HEK293 (cell line): ENCODE measurements at regions not wholly inside any gene's neighbourhood (a gene's known extent, or its start where the extent isn't known, plus 50 kb on each side); places are given as distances from the start of the nearest gene placed in this dataset.

Experiments used
- CTCF ChIP-seq: fragments of 450-650 bp; formaldehyde crosslinking; IDR thresholded peaks from 2 replicates; pipeline ENCODE4 v1.5.1; 2016; ENCODE audit warnings: missing biosample characterization, missing genetic modification characterization
- ZNF184 ChIP-seq: fragments of 450-650 bp; IDR thresholded peaks from 2 replicates; pipeline ENCODE4 v1.5.1; 2018; ENCODE audit warnings: missing biosample characterization, mild to moderate bottlenecking, missing genetic modification characterization
- ZSCAN4 ChIP-seq: fragments of 450-650 bp; formaldehyde crosslinking; IDR thresholded peaks from 2 replicates; pipeline ENCODE4 v1.5.1; 2017; ENCODE audit warnings: missing biosample characterization, missing genetic modification characterization

- TF ChIP-seq ZNF184 (tag by site-specific recombination) (no peak), CTCF (no peak), ZSCAN4 (no peak)
Observed at GRCh38 chr3:157633241-157633640, 130.0 kb upstream of the VEPH1 start.
